HCEC 1CT (cell line): ENCODE measurements at regions not wholly inside any gene's neighbourhood (a gene's known extent, or its start where the extent isn't known, plus 50 kb on each side); places are given as distances from the start of the nearest gene placed in this dataset.
"Not testable (repeated sequence)": the region's sequence is repeated elsewhere in the genome, so short reads cannot be mapped to it uniquely, and the experiment has no call there.

ENCODE experiments used
- DNase-seq: peaks from one replicate; pipeline ENCODE4 v3.0.0-alpha.2; 2017

GRCh38 chr10:52994370-52994769 is 221.8 kb upstream of the MBL2 start:
- DNase-seq, result no peak

DNA sequence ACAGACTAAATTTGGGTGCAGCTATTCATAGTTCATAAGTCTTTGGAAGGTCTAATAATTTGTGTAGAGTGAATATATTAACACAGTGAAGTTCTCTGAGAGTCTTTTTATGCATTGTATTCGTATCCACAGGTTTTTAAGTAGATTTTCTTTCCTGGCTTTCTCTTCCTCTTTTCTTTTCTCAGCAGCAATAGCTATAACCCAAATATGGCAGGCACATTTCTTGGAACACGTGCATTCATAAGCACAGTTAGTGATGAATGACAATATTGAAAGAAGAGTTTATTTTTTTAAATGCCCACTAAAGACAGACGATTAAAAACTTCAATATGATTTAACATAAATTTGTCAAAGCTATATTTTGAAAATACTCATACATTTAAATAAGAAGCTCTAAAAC is 220.5 kb upstream of the MBL2 start:
- DNase-seq, result no peak

- DNase-seq, result no peak
Observed at GRCh38 chr10:52992567-52992966, 220.0 kb upstream of the MBL2 start.

DNA sequence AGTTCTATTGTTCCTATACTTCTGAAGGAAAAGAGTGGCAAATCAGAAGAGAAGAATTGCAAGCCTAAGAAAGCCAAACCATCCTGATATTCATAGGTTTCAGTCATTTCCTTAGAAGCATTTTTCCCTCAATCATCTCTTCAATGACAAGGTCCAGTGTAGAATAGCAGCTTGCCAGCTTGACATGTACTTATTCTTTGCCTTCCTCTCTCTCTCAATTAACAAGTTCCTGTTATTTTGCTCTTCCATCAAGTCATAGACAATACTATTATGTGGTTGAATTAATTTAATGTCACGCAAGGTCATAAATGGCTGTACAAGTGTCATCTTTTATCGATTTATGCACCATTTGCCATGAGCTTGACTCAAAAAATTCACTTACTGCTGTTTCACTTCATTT is 216.3 kb upstream of the MBL2 start:
- DNase-seq, result no peak

GRCh38 chr10:52986125-52986524 is 213.5 kb upstream of the MBL2 start:
- no peak for DNase-seq

DNA sequence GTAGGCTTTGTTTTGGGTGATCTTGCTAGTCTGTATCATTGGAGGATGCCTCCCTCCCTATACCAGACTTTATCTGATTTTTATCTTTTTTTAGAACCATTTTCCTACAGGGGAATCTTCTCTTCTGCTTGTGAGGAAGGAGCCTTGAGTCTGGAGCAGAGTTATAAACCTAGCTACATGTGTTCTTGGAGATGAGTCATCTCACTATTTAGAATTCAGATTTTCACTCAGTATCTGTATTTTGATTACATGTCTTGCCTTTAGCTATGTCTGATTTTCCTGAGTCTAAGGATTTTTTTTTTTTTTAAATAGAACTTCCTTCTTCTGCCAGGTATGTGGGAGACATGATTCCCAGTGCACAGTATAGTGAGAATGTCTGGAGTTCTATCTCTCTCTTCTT is 211.6 kb upstream of the MBL2 start:
- no peak for DNase-seq

DNA sequence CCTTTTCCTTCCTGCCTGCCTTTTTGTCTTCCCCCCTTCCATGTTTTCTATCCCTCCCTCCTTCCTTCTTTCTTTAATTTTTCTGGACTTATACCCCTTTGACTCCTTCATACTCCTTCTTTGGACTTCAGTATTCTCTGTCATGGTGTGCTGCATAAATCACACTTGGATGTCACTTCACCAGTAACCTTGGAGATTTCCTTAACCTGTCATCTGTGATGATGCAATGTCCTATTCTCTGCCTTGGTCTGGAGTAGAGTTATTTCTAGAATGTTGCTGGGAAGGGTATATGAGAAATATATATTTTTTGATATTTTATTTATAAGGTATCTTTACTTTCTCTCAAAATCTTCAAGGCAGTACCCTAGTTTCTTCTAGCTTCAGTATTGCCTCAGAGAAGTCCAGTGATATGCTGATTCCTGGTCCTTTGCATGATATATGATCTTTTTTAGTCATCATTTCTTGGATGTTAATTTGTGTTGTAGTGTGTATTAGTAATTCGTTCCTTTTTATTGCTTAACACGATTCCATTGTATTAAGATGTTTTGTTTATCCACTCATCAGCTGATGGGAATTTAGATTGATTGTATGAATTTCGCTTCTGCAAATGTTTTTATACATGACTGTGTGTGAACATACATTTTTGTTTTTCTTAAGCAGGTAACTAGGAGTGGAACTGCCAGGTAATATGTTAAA is 206.9 kb upstream of the MBL2 start:
- DNase-seq, result no peak

DNA sequence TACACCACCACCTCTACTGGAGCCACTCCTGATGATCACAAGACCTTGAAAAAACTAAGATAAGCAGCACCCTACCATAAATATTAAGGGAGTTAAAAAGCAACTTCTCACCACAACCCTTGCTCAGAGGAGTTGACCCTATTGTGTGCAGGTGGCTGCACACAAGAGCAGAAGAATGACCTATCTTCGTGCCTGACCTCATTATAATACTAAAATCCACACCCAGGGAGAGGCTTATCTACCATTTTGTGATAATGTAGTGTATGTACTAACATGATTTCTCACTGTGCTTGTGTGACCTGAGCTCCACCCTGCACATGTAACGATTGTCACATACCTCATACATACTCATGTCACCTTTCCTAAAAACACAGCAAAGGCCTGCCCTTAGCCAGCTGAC is 205.0 kb upstream of the MBL2 start:
- no peak for DNase-seq

DNA sequence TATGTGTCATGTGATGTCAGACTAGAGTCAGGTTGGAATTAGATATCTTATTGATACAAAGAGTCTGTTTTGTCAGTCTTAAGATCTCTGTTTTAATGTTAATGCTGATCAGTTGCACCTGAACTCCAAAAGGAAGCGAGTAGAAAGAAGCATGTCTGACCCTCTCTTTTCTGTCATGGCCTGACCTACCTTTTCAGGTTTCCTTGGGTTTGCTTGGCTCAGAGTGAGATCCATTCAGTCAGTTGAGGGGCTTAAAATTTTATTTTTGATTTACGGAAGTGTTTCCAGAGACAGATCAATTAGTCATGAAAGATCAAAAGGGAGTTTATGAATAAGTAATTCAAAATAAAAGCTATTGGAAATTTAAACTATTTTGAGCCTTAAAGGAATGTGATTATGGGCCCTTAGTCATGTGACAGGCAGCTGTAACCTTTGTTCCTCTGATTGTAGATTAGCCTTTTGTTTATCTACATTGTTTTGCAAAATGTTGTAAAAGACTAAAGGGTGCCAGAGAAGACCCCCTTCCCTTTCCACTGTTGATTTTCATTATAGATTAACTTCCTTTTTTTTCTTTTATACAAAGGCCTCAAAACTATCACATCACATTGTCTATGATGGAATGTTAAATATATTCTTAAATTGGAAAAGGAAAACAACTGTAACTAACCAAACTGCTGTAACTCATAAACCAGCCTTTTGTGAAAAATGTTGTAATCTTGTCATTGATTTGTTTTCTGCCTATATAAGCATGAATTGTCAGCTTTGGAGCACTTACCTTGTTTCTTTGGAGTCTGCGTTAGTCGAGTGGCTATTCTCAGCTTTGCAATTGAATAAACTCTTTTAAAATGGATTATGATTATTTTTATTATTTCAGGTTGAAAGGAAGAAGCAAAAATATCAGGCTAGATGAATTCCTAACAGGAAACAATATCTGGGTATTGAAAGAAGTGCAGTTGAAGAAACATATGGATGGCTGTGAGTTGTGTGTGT is 195.5 kb upstream of the MBL2 start:
- no peak for DNase-seq

DNA sequence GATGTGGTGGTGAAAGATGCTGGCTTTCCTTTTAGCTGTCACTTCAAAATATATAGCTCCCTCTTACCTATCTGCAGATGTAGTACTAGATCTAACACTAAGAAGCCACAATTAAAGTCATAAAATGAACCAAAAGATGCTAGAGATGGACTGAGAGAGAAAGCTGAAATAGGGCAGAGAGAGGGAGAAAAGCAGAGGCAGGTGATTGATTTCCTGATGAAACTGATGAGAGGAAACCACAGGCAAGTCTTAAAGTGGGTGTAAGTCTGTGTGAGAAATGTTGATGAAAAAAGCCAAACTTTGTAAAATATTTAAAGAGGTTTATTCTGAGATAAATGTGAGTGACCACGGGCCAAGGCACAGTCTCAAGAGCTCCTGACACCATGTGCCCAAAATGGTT is 194.3 kb upstream of the MBL2 start:
- DNase-seq, result no peak

- no peak for DNase-seq
Observed at GRCh38 chr10:52965938-52966401, 193.4 kb upstream of the MBL2 start.

DNA sequence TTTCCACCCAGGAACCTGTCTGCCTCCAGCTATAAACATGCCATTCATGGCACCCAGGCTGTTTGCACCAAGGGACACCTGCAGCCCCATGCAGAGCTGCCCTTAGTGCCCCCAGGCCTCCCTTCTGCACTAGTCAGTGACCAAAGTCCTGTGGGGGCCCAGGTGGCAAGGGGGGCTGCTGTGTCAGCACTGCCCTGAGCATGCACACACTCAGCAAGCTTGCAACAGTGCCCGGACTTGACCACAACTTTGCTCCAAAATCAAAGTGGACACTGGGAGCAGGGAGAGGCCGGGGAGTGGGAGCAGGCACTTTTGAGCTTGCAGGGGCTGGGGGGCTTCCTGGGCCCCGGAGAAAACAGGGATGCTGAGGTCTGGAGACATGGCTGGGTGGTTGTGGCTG is 192.9 kb upstream of the MBL2 start:
- DNase-seq, result no peak

- no peak for DNase-seq
Observed at GRCh38 chr10:52961323-52961722, 188.7 kb upstream of the MBL2 start.

DNA sequence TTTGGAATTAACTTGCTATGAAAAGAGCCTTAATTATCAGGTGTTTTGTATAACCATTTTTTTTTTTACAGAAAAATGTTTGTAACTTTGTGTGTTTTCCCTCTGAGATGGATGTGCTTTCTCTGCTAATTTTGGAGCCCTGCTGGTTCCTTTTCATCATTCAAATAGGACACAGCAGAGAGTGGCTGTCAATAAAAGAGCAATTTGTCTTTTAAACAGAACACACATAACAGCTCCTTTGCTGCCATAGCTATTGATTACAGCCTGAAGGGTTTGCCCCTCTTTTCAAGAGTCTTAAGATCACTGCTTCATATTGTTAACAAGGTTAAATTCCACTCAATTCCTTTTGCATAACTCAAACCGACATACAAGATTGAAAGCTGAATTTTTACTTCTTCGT is 187.2 kb upstream of the MBL2 start:
- DNase-seq, result no peak

DNA sequence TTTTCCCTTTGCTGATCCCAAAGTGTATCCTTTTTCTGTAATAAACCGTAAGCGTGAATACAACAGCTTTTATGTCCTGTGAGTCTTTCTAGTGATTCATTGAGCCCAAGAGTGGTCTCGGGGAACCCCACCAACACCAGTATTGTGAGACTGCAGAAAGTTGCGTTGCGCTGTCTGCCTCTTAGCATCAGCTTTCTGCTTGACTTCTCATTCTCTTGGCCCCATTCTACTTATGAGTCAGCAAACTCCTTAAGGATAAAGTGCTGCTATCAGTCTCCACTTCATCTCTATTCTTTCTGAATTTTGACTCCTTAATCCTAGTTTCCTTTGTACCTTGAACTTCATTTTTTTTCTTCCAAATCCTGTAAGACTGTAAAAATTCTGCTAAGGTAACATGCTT is 184.3 kb upstream of the MBL2 start:
- no peak for DNase-seq

- DNase-seq, result no peak
Observed at GRCh38 chr10:52956461-52956860, 183.9 kb upstream of the MBL2 start.

GRCh38 chr10:52955337-52955736 is 182.8 kb upstream of the MBL2 start:
- no peak for DNase-seq

GRCh38 chr10:52954407-52954806 is 181.8 kb upstream of the MBL2 start:
- DNase-seq, result no peak

DNA sequence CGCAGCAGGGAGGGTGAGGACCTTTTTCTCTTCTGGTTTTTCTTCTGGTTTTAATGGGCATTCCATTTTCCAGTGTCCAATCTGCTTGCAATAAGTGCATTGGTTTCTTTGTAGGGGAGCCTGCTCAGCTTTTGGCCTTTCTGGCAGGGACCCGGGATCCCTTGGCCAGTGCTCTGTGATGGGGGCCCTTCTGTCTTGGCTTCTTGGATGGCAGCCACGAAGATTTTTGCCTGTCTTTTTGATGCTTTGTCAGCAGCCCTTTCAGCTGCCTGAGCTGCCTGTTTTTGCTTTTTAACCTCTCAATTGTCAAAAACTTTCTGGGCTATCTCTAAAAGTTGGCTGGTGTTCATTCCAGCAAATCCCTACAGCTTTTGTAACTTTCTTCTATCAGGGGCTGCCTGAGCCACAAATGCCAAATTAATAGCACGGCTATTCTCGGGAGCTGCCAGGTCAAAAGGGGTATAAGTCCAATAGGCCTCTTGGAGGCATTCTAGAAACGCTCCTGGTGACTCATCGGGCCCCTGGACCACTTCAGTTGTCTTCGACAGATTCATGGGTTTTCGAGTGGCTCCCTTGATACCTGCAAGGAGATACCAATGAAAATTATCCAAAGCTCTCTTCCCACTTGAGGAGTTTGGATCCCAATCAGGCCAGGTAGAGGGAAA is 179.9 kb upstream of the MBL2 start:
- DNase-seq, result no peak

GRCh38 chr10:52951824-52952223 is 179.2 kb upstream of the MBL2 start:
- DNase-seq, result no peak

- DNase-seq, result no peak
Observed at GRCh38 chr10:52950578-52950977, 178.0 kb upstream of the MBL2 start.

GRCh38 chr10:52949899-52950298 is 177.3 kb upstream of the MBL2 start:
- no peak for DNase-seq

DNA sequence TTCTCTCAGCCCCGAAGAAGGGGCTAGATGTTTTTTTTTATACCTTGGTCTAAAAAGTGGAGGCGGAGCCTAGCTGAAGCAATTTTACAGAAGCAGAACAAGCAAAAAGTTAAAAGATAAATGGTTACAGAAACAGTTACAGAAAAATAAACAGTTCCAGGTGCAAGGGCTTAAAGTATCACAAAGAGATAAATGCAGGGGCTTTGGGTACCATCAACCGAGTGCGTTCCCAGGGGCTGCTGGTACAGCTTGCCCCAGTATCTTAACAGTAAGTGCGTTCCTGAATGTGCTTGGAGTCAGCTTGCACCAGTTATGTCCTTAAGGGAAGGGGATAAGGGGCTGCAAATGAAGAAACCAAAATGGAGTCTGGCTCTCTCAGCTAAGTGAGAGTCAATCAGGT is 173.9 kb upstream of the MBL2 start:
- no peak for DNase-seq

DNA sequence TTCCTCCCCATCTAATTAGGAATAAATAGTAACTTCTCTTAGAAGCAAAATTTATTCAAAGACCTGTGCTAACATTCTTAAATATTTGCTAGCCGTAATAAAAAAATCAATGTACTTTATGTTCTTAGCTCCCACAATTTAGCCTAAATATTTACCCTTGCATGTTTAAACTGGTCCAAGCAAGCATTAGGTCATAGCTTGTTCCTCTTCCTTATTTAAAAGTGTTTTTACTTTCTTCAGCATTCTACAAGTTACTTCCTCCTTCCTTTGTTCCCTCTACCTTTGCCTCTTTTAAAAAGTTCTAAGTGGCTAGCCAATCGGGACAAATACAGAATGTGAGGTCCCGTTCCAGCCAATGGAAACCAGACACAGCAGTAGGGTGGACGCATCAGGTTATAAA is 172.9 kb upstream of the MBL2 start:
- DNase-seq, result not testable (repeated sequence)
